Endothelial cell of umbilical vein (primary cell): ENCODE measurements at regions not wholly inside any gene's neighbourhood (a gene's known extent, or its start where the extent isn't known, plus 50 kb on each side); places are given as distances from the start of the nearest gene placed in this dataset.

Source experiments
- CTCF ChIP-seq, 2 donors: IDR thresholded peaks; 1 replicate in 1 of 2; 2 replicates in 1 of 2; pipeline ENCODE4 v1.5.1; 2011; ENCODE audit warnings: low read length in 2 of 2, mild to moderate bottlenecking in 2 of 2, moderate library complexity in 2 of 2, control low read depth in 1 of 2, inconsistent platforms in 1 of 2, low read depth in 1 of 2; ENCODE audit not compliant: insufficient read depth in 1 of 2; ENCODE audit errors: extremely low read depth in 1 of 2
- GATA2 ChIP-seq: IDR thresholded peaks from 2 replicates; pipeline ENCODE4 v1.7.0; 2011; ENCODE audit warnings: low read depth, mild to moderate bottlenecking, moderate library complexity, mixed read lengths, low read length; ENCODE audit not compliant: insufficient read length, insufficient read depth
- MYC ChIP-seq: IDR thresholded peaks from one replicate; pipeline ENCODE4 v1.6.1; 2011; ENCODE audit warnings: mild to moderate bottlenecking, low read depth, low read length
- POLR2A ChIP-seq: IDR thresholded peaks from 2 replicates; pipeline ENCODE4 v1.6.1; 2012; ENCODE audit warnings: low read depth, mild to moderate bottlenecking, control low read depth, low read length
- POLR2AphosphoS5 ChIP-seq: IDR thresholded peaks from 2 replicates; pipeline ENCODE4 v1.6.1; 2012; ENCODE audit warnings: low read depth, mild to moderate bottlenecking, control low read depth, low read length, moderate library complexity; ENCODE audit not compliant: insufficient read depth

- TF ChIP-seq CTCF (IDR thresholded peaks at IDR 0.05; ENCODE audit: extremely low read depth in 1 of 2, insufficient read depth in 1 of 2, low read depth in 1 of 2, low read length in 2 of 2) (no peak), MYC (no peak), POLR2A (no peak), POLR2AphosphoS5 (no peak), GATA2 (no peak)
These were observed 131.9 kb downstream of the ASB1 start for GRCh38 chr2:238558456-238559099.
